ENCODE measurements at regions not wholly inside any gene's neighbourhood (a gene's known extent, or its start where the extent isn't known, plus 50 kb on each side); places are given as distances from the start of the nearest gene placed in this dataset.

- Histone ChIP-seq H3K4me2 (ENCODE audit: low read depth, low read length, poor library complexity, severe bottlenecking) (no peak overlapping the region), H3F3A (ENCODE audit: low read depth) (no peaks in the 10 kb centered on the region), H3K9me3 (ENCODE audit: insufficient read depth, low read depth, low read length) (peaks cover 6% of the 10 kb centered on the region; the same call in 1 of the 2 replicates), H3K4me3 (ENCODE audit: low read length, poor library complexity, severe bottlenecking) (no peak overlapping the region), H3K4me1 (ENCODE audit: insufficient read depth, low read length, poor library complexity, severe bottlenecking) (no peaks in the 10 kb centered on the region), H3K36me3 (ENCODE audit: insufficient read depth, low read length) (no peaks in the 10 kb centered on the region), H2AFZ (ENCODE audit: low read length) (no peak overlapping the region), H4K20me1 (ENCODE audit: insufficient read depth, low read length, poor library complexity, severe bottlenecking) (no peaks in the 10 kb centered on the region), H3K9me2 (replicated peaks; ENCODE audit: low read depth, low read length) (no peaks in the 10 kb centered on the region), H3K27me3 (ENCODE audit: insufficient read depth, low read length, poor library complexity, severe bottlenecking) (no peaks in the 10 kb centered on the region), H3K79me2 (ENCODE audit: insufficient read depth, low read length) (no peaks in the 10 kb centered on the region), H3K9ac (ENCODE audit: low read depth, low read length, poor library complexity, severe bottlenecking) (no peak overlapping the region)
- TF ChIP-seq CTCF (conservative IDR thresholded peaks at IDR 0.05; ENCODE audit: low read length) (no peak), EZH2phosphoT487 (IDR thresholded peaks at IDR 0.05; ENCODE audit: borderline replicate concordance) (no peak)
Measured at GRCh38 chr5:2466966-2467365, 284.5 kb downstream of the IRX2 start.

- Histone ChIP-seq H3K9me3 (ENCODE audit: insufficient read depth, low read depth, low read length) (peaks cover 9% of the 10 kb centered on the region; the same call in 1 of the 2 replicates), H3K9me2 (replicated peaks; ENCODE audit: low read depth, low read length) (no peaks in the 10 kb centered on the region), H4K20me1 (ENCODE audit: insufficient read depth, low read length, poor library complexity, severe bottlenecking) (no peaks in the 10 kb centered on the region), H2AFZ (ENCODE audit: low read length) (no peak overlapping the region), H3K4me1 (ENCODE audit: insufficient read depth, low read length, poor library complexity, severe bottlenecking) (no peaks in the 10 kb centered on the region), H3F3A (ENCODE audit: low read depth) (no peaks in the 10 kb centered on the region), H3K79me2 (ENCODE audit: insufficient read depth, low read length) (no peaks in the 10 kb centered on the region), H3K27me3 (ENCODE audit: insufficient read depth, low read length, poor library complexity, severe bottlenecking) (no peaks in the 10 kb centered on the region), H3K4me2 (ENCODE audit: low read depth, low read length, poor library complexity, severe bottlenecking) (no peak overlapping the region), H3K9ac (ENCODE audit: low read depth, low read length, poor library complexity, severe bottlenecking) (no peak overlapping the region), H3K36me3 (ENCODE audit: insufficient read depth, low read length) (no peaks in the 10 kb centered on the region), H3K4me3 (ENCODE audit: low read length, poor library complexity, severe bottlenecking) (no peak overlapping the region)
- TF ChIP-seq CTCF (conservative IDR thresholded peaks at IDR 0.05; ENCODE audit: low read length) (no peak), EZH2phosphoT487 (IDR thresholded peaks at IDR 0.05; ENCODE audit: borderline replicate concordance) (no peak)
Measured at GRCh38 chr5:2465383-2465782, 286.1 kb downstream of the IRX2 start.

GRCh38 chr5:2464141-2464540 lies 287.3 kb downstream of the IRX2 start:
- Histone ChIP-seq H3K36me3 (ENCODE audit: insufficient read depth, low read length) (no peaks in the 10 kb centered on the region), H3K79me2 (ENCODE audit: insufficient read depth, low read length) (no peaks in the 10 kb centered on the region), H2AFZ (ENCODE audit: low read length) (no peak overlapping the region), H4K20me1 (ENCODE audit: insufficient read depth, low read length, poor library complexity, severe bottlenecking) (no peaks in the 10 kb centered on the region), H3K4me2 (ENCODE audit: low read depth, low read length, poor library complexity, severe bottlenecking) (no peak overlapping the region), H3K9me2 (replicated peaks; ENCODE audit: low read depth, low read length) (no peaks in the 10 kb centered on the region), H3K4me1 (ENCODE audit: insufficient read depth, low read length, poor library complexity, severe bottlenecking) (no peaks in the 10 kb centered on the region), H3K9me3 (ENCODE audit: insufficient read depth, low read depth, low read length) (peaks cover 5% of the 10 kb centered on the region; the same call in 1 of the 2 replicates), H3K27me3 (ENCODE audit: insufficient read depth, low read length, poor library complexity, severe bottlenecking) (no peaks in the 10 kb centered on the region), H3F3A (ENCODE audit: low read depth) (no peaks in the 10 kb centered on the region), H3K4me3 (ENCODE audit: low read length, poor library complexity, severe bottlenecking) (no peak overlapping the region), H3K9ac (ENCODE audit: low read depth, low read length, poor library complexity, severe bottlenecking) (no peak overlapping the region)
- TF ChIP-seq CTCF (conservative IDR thresholded peaks at IDR 0.05; ENCODE audit: low read length) (no peak), EZH2phosphoT487 (IDR thresholded peaks at IDR 0.05; ENCODE audit: borderline replicate concordance) (no peak)

All from Loucy (cell line).